ENCODE measurements at regions not wholly inside any gene's neighbourhood (a gene's known extent, or its start where the extent isn't known, plus 50 kb on each side); places are given as distances from the start of the nearest gene placed in this dataset.

DNA sequence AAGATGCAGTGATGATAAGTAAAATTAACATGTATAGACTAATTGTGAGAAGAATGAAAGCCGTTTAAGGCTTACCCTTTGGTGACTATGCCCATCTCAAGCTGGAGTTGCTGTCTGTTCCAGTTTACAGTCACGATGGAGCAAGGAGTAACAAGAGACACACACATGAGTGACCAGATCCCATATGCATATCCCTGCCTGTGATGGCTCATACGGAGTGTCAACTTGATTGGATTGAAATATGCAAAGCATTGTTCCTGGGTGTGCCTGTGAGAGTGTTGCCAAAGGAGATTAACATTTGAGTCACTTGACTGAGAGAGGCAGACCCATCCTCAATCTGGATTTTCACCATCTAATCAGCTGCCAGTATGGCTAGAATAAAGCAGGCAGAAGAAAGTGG is 786.8 kb downstream of the FAM181B start:
- TF ChIP-seq, protein P1, sequence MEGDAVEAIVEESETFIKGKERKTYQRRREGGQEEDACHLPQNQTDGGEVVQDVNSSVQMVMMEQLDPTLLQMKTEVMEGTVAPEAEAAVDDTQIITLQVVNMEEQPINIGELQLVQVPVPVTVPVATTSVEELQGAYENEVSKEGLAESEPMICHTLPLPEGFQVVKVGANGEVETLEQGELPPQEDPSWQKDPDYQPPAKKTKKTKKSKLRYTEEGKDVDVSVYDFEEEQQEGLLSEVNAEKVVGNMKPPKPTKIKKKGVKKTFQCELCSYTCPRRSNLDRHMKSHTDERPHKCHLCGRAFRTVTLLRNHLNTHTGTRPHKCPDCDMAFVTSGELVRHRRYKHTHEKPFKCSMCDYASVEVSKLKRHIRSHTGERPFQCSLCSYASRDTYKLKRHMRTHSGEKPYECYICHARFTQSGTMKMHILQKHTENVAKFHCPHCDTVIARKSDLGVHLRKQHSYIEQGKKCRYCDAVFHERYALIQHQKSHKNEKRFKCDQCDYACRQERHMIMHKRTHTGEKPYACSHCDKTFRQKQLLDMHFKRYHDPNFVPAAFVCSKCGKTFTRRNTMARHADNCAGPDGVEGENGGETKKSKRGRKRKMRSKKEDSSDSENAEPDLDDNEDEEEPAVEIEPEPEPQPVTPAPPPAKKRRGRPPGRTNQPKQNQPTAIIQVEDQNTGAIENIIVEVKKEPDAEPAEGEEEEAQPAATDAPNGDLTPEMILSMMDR (conservative IDR thresholded peaks at IDR 0.05; ENCODE audit: low read length), result no peak
- no peak for TF ChIP-seq EZH2phosphoT487 (IDR thresholded peaks at IDR 0.05; ENCODE audit: borderline replicate concordance, low read depth, low read length)
